ENCODE measurements at regions not wholly inside any gene's neighbourhood (a gene's known extent, or its start where the extent isn't known, plus 50 kb on each side); places are given as distances from the start of the nearest gene placed in this dataset.

DNA sequence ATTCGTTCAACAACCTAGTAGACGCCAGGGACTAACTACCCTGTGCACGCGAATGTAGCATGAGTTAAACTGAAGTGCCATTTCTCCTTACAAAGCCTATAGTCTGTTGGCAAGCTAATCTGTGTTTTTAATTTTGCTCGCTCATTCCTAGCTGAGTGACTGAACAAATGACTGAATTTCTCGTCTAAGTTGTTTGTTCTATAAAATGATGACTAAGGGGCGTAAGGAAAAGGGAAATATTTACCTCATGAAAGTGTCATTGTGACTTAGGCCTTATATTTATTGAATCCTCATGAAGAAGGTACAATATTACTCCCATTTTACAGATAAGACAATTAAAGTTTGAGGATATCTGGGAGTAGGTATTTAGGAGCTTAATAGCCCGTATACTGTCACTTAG is 818.3 kb upstream of the ALCAM start:
- no peak for TF ChIP-seq RAD21 (conservative IDR thresholded peaks at IDR 0.05)
- TF ChIP-seq, protein P1, sequence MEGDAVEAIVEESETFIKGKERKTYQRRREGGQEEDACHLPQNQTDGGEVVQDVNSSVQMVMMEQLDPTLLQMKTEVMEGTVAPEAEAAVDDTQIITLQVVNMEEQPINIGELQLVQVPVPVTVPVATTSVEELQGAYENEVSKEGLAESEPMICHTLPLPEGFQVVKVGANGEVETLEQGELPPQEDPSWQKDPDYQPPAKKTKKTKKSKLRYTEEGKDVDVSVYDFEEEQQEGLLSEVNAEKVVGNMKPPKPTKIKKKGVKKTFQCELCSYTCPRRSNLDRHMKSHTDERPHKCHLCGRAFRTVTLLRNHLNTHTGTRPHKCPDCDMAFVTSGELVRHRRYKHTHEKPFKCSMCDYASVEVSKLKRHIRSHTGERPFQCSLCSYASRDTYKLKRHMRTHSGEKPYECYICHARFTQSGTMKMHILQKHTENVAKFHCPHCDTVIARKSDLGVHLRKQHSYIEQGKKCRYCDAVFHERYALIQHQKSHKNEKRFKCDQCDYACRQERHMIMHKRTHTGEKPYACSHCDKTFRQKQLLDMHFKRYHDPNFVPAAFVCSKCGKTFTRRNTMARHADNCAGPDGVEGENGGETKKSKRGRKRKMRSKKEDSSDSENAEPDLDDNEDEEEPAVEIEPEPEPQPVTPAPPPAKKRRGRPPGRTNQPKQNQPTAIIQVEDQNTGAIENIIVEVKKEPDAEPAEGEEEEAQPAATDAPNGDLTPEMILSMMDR (IDR thresholded peaks at IDR 0.05; ENCODE audit: poor library complexity, severe bottlenecking): no peak
- TF ChIP-seq POLR2AphosphoS5 (IDR thresholded peaks at IDR 0.05): no peak
- TF ChIP-seq MXI1 (conservative IDR thresholded peaks at IDR 0.05; ENCODE audit: poor library complexity, severe bottlenecking): no peak
- no peak for TF ChIP-seq EP300 (conservative IDR thresholded peaks at IDR 0.05; ENCODE audit: poor library complexity, severe bottlenecking)
